COR-L47 (cell line): ENCODE measurements at regions not wholly inside any gene's neighbourhood (a gene's known extent, or its start where the extent isn't known, plus 50 kb on each side); places are given as distances from the start of the nearest gene placed in this dataset.

Experiments
- DNase-seq: peaks from one replicate; lab custom pipeline; 2025; lab: John Stamatoyannopoulos, UW

DNA sequence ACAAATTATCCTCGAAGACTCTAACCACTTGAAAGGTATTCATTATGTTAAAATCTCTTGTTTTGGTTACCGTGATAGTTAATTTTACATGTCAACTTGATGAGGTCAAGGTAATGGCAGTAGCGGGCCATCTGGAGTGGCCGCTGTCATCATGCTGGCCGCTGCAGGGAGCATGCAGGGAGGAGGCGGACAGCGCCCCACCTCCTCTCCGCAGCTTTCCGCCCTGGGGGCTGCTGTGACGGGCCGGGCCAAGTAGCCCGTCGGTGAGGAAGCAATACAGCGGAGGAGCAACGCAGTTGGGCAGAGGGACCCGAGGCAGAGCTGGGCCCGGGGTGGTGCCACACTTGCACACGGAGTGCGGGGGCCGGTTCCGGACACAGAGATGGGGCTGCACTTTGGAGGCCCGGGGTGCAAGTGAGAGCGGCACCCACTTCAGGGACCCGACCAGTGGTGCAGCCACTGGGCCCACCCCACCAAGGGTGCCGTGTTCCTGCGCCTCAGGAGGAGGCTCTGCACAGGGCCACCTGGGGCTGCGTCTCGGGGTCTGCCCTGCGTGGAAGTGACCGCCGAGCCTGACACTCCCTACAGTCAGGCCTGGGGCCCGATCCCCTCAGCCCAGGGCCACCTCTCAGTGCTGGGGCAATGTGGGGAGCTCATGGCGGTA is 452.4 kb downstream of the LRATD1 start:
- no peak for DNase-seq

DNA sequence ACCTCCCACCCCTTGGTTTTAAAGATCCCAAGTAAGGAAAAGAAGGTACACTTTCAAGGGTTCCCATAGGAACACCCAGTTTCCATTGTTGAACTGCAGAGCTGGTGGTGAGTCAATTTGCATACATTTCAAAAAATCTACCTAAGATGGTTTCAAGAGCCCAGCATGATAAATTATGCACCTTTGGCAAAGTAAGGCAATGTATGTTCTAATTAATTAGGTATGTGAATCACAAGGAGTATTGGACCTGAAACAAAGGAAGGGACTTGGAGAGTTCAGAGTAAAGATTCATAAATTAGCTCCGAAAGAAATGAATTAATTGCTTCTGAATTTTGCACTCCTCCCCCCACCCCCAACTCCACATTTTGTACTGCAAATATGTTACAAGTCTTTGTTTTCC is 459.7 kb downstream of the LRATD1 start:
- no peak for DNase-seq

DNA sequence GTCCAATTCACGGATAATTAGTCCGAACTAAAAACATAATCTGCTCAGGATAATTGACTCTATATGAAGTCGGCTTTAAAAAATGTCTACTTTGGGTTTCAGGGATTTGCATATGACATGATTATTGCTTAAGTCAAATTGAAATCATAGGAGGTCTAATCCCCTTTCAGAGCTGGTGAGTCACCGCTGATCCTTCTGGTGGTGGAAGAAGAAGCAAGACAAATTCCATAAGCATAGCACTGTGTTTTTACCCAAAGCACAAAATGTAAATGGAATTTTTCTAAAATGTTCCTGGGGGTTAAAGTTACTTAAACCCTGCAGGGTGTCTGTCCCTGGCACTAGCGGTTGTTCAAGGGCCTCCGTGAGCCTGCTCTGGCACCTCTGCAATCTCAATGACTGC is 460.2 kb downstream of the LRATD1 start:
- no peak for DNase-seq

DNA sequence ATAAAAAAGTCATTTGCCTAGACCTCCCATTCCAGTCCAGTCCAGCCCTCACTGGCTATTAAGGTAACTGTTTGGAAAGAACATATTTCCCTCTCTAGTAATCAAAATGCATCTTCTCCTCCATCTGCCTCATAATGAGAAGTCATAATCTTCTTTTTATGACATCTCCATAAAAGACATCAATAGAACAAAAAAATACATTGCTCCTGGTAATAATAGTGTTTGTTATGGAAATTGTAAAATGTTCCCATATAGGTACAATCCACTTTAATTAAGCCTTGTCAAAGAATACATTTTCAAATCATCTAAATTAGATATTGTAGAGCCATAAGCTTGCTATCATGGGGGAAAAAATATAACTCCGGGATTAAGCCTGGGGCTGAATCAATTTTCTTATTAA is 461.6 kb downstream of the LRATD1 start:
- no peak for DNase-seq

DNA sequence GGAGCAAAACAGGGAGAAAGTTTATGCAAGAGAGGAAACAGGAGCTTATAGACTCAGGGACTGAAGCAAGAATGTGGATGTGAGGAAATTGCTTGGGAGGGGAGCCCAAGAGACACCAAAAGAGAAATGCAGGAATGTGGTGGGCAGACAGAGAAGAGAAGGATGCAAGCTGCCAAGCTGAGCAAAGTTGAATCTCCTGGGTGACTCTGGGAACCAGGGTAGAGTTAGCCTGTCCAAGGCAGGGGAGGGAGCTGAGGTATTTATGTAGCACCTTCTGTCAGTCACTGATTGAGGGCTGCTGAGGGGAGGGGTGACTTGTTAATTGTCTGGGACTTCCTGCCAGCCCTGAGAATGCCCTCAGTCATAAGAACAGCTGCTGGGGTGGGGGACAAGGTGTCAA is 464.3 kb downstream of the NBAS start:
- DNase-seq: no peak

DNA sequence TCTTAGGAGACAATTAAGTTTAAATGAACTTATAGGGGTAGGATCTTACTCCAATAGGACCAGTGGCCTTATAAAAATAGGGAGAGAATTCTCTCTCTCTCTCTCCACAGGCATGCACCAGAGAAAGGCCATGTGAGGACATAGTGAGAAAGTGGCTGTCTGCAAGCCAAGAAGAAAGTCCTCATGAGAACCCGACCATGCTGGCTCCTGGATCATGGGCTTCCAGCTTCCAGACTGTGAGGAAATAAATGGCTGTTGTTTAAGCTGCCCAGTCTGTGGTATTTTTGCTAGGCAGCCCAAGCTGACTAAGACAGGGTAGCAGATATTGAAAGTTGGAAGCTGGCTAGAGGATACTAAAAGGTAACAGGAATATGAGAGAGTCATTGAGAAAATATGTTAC is 454.0 kb downstream of the NBAS start:
- no peak for DNase-seq

DNA sequence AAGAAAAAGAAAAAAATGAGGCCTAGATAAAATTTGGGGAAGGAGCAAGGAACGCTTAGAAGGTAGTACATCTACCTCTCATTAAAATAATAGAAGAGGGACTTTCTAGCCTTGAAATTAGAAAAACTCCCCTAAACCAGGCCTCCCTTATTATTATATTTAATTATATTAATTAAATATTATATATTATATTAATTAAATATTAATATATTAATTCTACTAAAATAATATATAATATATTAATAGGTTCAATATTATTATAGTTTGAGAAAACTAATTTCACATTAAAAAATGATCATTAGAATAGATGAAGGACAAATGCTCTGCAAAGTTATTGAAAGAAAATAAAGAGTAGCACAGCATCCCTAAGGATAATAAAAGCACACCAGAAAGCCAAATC is 449.4 kb downstream of the NBAS start:
- no peak for DNase-seq

DNA sequence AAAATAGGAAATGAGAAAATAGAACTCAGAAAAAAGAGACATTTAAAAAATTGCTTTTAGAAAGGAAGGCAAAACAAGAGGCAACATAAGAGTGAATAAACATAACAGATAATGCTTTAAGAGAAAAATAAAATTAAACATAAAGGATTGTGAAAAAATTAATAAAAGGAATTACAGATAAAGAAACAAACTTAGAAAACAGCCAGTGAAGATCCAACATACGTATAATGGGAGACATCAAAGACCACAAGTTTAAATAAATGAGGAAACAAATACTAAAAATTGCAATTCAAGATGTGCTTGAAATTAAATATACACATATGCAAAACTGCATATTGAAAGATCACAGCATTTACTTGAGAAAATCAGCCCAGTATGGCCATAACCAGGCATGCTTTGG is 448.9 kb downstream of the NBAS start:
- no peak for DNase-seq

DNA sequence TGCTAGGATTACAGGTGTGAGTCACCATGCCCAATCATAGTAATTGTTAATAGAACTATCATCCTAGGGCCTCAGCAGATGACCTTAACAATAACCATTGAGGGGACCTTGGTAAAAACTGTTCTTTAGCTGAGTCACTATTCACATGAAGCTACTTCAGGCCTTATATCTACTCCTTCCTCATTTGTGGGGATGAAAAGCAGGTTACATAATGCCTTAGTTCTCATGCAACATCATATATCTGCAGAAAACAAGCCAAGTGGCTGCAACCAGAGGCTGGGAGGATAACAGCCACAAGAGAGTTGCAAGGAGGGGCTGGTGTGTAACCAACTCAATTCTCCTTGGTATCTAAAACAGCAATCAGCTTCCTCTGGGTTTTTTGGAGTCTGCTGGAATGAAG is 445.4 kb downstream of the NBAS start:
- DNase-seq: no peak

DNA sequence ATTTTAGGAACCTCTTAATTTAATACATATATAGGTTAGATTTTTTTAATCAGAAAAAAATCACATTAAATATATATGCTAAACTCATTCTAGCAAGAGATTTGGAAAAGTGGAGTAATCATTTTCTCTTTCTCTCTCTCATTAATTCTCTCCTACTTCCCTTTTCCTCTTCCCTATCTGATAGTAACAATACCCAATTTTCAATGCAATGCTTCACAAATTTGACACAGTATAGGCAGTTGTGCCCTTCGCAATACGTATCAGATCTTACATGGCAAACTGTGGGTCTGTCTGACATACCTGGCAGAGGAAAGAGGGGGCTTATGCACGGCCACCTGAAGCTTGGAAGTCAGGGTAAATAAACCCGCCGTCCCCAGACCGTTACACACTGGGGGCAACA is 444.3 kb downstream of the NBAS start:
- DNase-seq: no peak
